GM03348 (cell line): ENCODE measurements at regions not wholly inside any gene's neighbourhood (a gene's known extent, or its start where the extent isn't known, plus 50 kb on each side); places are given as distances from the start of the nearest gene placed in this dataset.
"Not testable (repeated sequence)": the region's sequence is repeated elsewhere in the genome, so short reads cannot be mapped to it uniquely, and the experiment has no call there.

Experiments used
- DNase-seq: peaks from one replicate; pipeline ENCODE4 v3.0.0; 2012; ENCODE audit warnings: low spot score

DNA sequence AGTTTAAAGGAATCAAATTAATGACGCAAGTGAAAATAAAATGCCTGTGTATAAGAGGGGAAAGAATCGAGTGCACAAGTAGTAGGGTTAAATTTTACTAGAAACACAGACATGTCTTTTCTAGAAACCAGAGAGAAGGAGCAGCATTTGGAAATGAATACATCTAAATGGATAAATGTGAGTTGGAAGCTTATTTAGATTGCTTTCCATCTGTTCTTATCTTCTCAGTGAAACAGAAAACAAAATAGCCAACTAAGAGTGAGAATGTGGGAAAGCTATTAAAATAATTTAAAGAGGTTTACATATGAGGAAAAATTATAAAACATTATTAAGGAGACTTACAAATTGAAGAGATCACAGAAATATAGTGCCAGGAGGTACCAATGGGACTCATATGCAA lies 1818.9 kb upstream of the FLRT2 start:
- no peak for DNase-seq

DNA sequence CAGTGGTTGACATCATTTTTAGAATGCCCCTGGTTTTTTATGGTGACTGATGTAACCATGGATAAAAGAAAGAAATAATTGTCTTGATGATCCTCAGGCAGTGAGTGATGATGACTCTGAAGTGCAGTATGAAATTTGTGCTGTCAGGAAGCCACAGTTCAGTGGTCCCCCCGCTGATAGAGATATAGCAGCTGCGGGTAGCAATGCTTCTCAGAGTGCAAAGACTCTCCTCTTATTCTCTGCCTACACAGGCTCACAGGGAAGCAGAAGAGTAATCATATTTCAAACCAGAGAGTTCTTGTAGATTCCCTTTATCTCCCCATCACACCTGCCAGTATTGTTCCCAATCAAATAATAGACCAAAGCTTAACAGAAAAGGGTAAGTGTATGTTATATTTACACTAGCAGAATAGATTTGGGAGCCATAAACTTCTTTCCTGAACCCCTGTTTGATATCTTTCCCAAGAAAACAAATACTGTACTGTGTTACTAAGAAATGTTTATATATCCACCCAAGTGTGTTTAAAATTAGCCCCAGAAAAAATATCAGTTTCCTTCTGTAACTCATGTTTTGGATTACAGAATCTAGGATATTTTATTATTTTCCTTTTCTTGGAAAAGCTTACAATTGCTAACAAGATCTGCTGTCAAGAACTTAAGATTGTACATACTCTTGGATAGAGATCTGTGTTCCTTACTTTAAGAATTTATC lies 1817.4 kb upstream of the FLRT2 start:
- no peak for DNase-seq

DNA sequence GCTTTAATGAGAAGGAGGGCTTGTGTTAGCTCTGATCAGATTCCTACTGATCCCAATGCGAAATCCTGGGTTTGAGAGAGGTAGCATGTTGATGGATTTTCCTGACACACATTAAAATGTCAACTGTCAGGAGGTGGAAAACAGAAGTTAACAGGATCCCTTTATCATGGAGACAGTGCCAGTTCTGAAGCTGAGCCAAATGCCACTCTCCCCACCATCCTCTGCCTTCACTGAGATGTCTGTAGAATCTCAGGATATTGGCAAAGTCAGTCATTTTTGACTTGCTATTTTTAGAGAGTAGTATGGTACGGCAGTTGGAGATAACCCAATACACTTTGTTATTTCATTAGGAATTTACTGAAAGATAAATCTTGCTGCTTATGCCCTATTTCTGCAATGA lies 1816.2 kb upstream of the FLRT2 start:
- no peak for DNase-seq

DNA sequence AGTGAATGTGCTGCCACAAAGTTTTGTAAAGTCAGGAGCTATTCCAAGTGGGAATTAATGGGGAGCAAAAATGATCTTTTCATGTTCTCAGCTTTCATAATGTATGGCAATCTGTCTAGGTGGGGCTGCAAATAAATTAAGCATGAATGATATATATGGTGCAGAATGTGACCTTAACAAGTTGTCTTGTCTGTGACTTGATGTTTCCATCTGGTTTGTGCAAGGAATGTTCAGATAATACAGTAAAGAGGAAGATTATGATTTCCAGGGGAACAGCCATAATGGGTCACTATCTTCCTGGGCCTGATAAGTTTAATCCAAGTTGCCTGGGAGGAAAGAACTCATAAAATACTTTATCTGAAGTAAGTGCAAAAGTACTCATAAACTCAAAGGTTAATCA lies 1815.8 kb upstream of the FLRT2 start:
- DNase-seq: no peak

DNA sequence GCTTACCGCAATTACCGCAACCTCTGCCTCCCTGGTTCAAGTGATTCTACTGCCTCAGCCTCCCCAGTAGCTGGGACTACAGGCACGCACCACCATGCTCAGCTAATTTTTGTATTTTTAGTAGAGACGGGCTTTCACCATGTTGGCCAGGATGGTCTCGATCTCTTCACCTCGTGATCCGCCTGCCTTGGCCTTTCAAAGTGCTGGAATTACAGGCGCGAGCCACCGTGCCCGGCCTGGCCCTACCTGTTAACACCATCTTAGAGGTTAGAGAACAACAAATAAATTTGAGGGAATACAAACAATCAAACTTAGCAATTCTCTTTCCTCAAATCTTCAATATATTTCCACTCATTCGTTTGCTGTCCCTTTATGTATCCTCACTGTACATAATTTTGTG lies 1810.5 kb upstream of the FLRT2 start:
- not testable (repeated sequence) for DNase-seq

DNA sequence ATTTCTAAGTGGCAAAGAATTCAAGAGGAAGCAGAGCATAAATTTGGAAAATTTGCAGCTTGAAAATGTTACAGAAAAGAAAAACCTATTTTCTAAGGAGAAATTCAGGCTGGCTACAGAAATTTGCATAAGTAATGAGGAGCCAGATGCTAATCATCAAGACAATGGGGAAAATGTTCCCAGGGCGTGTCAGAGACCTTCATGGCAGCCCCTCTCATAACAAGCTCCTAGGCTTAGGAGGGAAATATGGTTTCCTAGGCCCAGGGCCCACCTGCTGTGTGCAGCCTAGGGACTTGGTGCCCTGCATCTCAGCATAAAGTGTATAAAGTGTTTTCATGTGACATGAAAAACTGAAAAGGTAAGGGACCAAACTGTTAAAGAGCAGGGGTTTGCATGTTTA lies 1796.3 kb upstream of the FLRT2 start:
- no peak for DNase-seq

DNA sequence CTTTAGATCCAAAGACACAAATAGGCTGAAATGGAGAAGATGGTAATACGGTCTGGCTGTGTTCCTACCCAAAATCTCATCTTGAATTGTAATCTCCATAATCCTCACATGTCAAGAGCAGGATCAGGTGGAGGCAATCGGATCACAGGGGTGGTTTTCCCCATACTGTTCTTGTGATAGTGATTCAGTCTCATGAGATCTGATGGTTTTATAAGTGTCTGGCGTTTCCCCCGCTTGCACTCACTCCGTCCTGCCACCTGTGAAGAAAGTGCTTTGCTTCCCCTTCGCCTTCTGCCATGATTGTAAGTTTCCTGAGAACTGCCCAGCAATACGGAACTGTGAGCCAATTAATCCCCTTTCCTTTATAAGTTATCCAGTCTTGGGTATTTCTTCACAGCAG lies 1795.5 kb upstream of the FLRT2 start:
- no peak for DNase-seq

DNA sequence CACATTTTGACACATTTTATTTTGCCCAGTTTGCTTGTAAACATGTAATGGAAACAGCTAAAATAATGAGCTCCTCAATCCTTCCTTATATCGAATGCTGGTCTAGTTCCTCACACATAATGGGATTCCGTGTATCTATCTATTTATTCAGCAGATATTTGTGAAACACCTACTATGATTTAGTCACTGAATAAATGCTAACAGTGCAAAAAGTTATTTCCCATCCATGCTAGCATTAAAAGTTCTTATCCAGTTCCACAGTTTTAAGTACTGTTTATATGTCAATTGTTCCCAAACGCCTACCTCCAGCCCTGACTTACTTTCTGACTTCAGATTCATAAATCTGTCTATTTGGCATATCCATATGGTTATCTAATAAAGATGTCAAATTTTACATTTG lies 1788.7 kb upstream of the FLRT2 start:
- DNase-seq: no peak

DNA sequence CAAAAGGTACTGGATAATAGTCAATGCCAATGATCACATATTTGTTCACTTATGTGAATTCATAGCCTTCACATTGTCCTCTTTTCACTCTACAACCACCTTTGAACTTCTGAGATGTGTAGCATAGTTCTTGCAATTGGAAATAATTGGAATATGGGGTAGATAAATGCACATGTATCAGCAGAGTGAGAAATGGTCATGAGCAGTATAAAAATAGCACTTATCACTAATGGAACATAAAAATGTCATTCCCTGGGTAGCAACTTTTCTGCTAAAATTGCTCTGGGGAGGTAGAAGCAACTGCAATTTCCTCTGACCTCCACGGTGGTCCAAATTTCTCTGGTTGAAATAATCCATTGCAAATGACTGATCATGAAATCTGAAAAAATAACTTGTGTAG lies 1785.7 kb upstream of the FLRT2 start:
- DNase-seq: no peak

DNA sequence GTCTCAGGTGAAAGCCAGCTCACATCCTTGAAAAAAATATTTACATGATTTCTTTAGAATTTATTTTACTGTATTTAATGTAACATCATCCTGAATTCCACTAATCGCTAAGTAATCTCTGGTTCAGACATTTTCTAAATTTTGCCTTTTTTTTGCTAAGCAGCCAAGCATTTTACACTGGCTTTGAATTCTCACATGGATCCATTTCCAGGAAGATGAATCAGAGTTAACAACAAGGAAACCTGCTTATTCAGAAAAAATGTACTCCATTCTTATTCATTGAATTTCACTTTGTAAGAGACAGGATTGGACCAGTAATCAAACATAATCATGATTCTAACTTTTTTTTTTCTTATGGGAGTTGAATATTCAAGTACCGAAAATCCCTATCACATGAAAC lies 1785.1 kb upstream of the FLRT2 start:
- DNase-seq: no peak

DNA sequence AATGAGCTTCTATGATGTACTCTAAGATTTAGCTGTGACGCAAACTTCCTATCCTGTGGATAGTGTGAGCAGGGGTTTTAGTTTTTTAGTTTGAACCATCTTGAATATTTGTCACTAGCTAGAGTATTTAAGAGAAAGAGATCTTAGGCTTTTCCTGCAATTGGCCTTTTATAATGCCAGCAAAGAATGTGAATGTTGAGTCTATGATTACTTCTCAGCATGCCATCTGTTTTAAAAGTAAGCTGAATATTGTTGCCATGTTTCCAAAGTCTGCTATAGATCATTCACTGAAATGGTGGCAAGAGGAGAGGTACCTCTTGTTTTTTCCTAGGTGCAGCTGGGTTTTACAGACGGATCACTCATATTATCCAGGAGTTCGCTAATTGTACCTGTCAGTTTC lies 1783.6 kb upstream of the FLRT2 start:
- no peak for DNase-seq

DNA sequence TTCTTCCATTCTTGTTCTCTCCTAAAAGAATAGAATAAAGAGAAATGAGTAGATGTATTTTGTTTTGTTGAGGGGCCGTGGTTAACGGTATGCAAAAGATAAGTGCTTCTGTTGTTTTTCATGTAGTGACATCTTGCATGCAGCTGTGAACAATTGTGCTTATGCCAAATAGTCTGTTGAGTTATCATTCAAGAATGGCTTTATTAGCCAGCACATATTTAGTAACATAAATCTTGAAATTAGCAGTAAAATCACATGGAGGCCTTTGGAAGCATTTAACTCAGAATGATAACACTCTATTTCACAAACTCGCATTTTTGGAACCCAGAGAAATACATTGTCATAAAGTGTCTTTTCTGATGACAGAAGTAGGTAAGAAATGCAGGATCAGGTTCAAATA lies 1772.0 kb upstream of the FLRT2 start:
- DNase-seq: no peak

DNA sequence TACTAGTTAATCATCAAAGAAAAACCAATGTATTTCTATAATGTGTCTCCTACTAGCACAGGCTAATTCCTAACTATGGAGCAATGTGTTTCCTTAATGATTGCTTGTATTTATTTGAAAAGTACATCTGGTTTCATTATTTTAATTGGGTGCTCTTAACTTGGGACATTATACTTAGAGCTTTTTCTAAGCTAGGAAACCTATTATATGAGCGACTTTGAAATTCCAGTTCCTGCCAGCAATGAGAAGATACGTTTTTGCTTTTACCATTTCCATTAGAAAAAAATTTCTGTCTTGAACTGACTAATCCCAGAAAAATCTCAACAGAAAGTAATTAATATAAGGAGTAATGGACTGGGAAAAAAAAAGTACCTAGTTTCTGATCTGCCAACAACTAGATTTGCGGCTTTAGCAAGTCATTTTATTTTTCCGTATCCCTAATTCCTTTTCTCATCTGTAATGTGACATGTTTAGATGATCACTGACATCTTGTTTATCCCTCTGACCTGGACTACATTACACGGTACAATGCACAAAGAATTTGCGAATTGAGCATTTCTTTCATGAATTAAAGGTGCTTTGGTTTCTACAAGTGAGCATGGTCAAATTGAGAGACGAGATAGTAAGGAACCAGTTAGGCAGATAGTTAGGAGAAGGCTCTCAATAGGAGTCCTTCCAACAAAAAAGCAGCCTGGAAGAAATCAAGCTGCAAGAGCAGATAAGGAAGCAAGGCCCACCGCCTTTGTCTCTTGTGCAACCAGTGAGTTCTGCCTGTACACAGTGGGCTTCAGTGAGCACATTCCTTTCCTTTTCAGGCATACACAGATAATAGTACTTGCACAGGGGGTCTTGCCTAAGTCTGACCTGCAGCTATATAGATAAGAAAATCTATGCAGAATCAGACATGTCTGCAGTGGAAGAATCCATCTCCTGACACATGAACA lies 1765.0 kb upstream of the FLRT2 start:
- DNase-seq: no peak

DNA sequence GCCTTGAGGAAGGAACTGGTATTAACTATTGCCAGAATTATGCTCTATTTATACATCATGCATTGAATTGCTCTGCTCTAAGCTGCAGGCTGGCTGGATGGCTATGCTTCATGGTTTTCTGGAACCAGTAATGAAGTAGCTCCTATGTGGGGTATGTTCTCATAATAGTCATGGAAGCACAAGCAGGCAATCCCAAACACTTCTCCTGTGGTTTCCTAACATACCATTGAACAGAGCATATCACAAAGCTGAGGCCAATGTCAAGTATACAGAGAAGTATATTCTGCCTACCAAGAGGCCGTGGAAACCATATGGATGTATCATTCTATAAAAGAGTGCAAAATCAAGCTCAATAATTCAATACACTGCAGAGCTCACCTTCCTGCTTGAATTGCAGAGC lies 1752.4 kb upstream of the FLRT2 start:
- DNase-seq: no peak

DNA sequence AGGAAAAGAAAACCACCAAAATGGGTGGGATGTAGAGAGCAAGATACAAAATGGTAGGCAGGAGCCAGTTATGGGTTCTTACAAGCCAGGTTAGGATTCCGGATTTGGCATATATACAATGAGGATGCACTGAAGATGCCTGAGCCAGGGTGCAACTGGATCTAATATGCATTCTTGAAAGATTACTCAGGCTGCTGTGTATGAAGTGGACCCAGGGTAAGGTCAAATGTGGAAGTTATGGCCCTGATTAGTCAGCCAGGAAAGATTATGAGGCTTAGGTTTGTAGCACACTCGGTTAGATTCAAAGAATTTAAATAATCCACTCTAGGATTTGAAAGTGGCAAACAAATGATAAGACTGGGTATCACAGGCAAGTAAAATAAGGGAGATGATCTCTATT lies 1750.7 kb upstream of the FLRT2 start:
- peak; percentile 4 for DNase-seq

DNA sequence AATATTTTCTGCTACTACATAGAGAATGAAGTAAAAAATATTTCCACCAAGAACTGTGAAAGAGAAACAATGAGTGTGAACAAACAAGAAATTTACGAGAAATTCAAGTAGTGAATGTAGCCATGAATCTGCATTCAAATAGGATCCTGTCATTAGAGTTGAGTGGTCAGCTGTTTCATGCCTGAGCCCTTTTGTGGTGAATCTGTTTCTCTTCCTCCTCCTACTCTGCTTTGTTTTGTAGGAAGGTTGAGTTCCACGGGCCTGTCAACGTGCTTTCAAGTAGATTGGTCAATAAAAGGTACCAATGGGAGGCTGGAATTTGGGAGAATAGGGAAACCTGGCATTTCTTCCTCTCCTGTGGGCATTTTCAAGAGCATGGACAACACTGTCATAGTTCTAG lies 1749.6 kb upstream of the FLRT2 start:
- DNase-seq: no peak

DNA sequence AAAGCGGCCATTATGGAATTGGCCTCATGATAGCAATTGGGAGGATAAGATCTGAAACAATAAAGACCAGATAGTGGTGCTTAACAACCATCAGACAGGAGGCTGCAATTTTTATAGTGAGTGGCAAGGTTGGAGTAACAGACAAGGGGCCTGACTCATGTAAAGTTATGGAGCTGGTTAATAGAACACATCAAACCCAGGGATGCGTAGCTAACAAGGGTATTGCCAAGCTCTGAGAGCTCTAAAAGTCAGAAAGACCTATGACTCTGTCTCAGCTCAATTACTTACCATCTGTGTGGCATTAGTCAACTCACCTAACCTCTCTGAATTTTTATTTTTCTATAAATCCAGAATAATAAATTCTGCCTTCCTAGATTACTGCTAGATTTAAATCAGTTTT lies 1731.5 kb upstream of the FLRT2 start:
- DNase-seq: no peak

DNA sequence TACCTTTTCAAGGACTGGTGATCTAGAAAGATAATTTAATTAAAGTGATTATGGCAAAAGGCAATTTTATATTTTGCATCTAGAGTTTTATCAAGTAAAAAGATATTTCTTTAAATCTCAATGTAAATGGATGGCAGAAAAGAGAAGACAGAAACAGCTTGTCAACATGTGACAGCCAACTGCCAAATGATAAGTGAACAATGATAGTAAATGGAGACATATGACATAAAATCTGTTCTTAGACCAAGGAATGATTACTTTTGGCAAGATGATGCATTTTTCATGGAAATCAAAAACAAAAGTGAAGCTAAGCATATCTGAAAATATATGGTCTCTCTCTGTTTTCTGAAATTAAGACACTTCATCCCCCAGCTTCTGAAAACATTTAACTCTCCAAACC lies 1730.7 kb upstream of the FLRT2 start:
- no peak for DNase-seq

DNA sequence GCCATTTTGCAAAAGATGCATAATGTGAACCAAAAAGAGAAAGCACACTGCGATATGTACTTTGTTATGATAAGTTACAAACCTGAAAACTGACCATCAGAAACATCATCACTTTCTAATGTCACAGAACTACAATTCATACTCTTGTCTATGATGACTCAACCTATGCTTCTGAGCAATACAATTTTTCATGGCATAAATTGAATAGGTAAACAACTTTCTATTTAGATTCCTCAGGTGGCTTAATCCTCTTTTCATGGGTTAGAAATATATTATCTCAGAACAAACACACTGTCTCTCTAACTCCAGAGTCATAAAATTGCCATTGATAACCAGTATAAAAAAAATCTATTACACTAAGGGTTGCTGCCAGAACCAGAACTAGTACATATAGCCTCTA lies 1715.0 kb upstream of the FLRT2 start:
- DNase-seq: no peak

DNA sequence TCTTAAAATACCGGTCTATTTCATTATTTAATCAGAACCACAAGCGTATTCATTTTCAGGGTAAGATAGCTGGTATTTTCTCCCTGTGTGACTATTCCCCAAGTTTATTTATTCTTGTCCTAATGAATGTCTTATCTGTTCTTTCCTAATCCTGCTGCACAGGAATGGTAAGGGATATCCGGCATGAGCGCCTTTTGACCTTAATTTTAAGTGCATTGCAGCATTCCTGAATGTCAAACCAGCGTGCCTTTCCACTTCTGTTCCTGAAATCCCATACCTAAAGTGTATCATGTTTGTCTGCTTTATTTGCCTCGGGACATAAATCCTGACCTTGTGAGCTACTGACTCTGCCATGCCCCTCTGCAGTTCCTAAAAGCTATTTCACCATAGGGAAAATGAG lies 1713.2 kb upstream of the FLRT2 start:
- no peak for DNase-seq

DNA sequence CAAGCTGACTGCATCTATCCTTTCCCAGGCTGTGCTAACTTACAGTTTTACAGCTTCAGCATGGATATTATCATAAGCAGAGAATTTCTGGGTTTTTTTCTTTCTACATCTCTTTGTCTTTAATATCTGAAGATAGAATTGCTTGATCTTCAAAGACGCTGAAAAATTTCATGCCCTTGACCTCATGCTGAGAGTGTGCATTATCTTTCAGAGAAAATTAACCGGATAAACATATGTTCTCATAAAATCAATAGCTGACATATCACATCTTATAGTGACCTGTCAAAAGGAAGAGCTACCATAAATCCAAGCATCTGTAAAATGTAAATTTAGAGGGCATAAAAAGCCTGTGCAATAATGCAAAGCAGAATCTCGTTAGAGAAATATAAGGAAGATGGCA lies 1704.1 kb upstream of the FLRT2 start:
- DNase-seq: no peak

DNA sequence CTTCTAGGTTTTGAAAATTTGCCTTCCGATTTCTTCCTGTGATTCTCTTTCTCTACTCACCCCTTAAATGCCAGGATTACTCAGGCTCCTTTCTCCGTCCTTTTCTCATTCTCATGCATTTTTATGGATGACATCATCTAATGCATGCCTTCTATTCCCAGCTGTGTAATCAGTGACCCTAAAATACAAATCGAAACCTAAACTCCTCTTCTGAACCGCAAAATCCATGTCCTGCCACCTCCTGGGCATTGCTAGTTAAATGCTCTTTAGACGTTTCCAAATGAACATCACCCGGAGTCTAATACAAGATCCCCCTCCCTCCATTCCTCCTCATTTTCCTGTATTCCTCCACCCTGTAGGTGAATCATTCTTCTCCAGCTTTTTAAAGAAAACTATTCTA lies 1703.1 kb upstream of the FLRT2 start:
- peak; percentile 2 for DNase-seq

DNA sequence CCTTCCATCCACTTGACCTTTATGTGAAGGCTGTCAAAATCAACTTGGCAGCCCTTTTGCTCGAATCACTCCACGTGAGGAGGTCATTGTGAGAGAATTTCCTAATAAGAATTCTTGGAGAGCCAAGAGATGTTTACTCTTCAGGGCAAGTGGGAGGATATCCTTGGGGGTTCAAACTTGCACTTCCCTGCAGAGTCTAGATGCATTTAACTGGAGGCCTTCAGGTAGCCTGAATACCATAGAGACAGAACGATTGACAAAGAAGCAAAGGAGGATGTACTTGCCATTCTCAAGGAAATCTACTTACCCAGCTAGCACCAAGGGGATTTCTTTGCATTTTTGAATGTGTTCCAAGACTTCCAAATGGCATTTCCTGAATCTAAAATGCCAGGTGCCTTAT lies 1702.6 kb upstream of the FLRT2 start:
- DNase-seq: no peak

DNA sequence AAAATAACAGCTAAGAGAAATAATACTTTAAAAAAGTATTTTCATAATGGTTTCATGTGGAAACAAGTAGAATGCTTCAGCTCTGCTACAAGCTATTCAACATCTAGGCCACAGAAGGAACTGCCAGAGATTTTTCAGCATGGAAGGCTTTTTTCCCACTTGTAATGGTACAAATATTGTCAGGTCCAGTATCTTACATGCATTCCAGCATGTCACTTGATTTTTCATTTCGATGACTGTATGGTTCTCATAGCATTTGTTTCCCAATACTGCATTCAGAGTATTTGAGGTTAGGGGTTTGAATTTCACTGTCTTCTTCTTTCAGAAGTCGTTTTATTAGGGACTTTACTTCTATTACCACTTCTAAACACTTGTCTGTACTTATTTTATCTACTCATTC lies 1701.5 kb upstream of the FLRT2 start:
- DNase-seq: no peak
